Daoy (cell line): ENCODE measurements at regions not wholly inside any gene's neighbourhood (a gene's known extent, or its start where the extent isn't known, plus 50 kb on each side); places are given as distances from the start of the nearest gene placed in this dataset.
"Not testable (repeated sequence)": the region's sequence is repeated elsewhere in the genome, so short reads cannot be mapped to it uniquely, and the experiment has no call there.

Source experiments
- DNase-seq: peaks from one replicate; pipeline ENCODE4 v3.0.0-alpha.2; 2015; ENCODE audit warnings: low read depth

DNA sequence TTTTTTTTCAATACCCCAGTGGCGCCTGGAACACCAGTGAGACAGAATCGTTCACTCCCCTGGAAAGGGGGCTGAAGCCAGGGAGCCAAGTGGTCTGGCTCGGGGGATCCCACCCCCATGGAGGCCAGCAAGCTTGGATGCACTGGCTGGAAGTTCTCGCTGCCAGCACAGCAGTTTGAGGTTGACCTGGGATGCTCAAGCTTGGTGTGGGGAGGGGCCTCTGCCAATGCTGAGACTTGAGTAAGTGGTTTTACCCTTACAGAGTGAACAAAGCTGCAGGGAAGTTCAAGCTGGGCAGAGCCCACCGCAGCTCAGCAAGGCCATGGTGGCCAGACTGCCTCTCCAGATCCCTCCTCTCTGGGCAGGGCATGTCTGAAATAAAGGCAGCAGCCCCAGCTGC, 276.2 kb upstream of the CNTN6 start:
- DNase-seq, result no peak

- no peak for DNase-seq
Observed at GRCh38 chr3:834679-835078, 258.1 kb upstream of the CNTN6 start.

DNA sequence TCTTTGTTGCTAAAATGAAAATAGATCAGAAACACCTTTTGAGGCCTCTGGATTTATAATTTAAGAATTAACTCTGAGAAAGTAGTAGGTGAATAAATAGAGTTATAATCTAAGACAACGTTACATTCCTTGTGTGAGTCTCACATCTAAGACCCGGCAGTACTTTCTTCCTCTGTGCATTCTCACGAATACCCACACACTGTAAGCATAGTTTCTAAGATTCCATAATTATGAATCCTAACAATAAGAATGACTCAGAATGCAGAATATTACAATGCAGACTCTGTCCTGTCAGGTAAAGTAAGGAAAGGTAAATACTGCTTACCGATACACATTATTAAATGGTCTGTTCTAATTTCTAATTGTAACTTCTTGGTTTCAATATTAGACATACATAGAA, 257.7 kb upstream of the CNTN6 start:
- no peak for DNase-seq

- DNase-seq, result no peak
Observed at GRCh38 chr3:839981-840380, 252.8 kb upstream of the CNTN6 start.

GRCh38 chr3:851098-851790, 241.6 kb upstream of the CNTN6 start:
- DNase-seq, result no peak

DNA sequence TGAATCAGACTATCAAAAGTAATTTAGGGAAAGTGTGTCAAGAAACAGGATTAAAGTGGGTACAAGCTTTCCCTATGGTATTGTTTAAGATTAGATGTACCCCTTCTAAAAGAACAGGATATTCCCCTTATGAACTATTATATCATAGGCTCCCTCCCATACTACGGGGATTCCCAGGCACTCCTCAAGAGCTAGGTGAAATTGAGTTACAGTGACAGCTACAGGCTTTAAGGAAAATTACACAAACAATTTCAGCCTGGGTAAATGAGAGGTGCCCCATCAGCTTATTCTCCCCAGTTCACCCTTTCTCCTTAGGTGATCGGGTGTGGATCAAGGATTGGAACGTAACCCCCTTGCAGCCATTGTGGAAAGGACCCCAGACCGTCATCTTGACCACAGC, 240.8 kb upstream of the CNTN6 start:
- no peak for DNase-seq

- DNase-seq, result no peak
Observed at GRCh38 chr3:853489-853888, 239.3 kb upstream of the CNTN6 start.

DNA sequence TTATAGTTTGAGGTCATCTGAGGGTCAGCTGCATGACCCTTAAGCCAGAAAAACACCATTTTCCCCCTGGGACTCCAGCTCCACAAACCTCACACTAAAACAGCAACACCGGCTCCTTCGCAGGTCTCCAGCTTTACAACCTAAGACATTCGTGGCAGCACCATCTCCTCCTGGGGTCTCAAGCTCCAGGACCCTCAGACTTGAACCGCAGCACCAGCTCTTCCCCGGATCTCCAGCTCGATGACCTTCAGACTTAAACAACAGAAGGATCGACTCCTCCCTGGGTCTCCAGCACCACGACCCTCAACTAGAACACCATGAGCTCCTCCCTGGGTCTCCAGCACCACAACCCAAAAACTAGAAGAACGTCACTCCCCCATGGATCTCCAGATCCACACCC, 233.7 kb upstream of the CNTN6 start:
- DNase-seq, result no peak

DNA sequence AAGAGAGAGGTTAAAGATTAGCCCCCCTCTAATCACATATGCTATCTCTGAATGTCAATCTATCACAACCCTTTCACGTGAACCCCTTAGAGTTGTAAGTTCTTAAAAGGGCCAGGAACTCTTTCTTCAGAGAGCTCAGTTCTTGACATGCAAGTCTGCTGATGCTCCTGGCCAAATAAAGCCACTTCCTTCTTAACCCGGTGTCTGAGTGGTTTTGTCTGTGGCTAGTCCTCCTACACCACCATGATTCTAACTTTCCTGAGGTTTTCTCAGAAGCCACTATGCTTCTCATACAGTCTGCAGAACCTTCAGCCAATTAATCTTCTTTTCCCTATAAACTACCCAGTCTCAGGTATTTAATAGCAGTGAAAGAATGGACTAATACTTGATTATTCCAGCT, 231.1 kb upstream of the CNTN6 start:
- DNase-seq, result no peak

- DNase-seq, result no peak
Observed at GRCh38 chr3:869269-869668, 223.6 kb upstream of the CNTN6 start.

- no peak for DNase-seq
Observed at GRCh38 chr3:869734-870133, 223.1 kb upstream of the CNTN6 start.

- DNase-seq, result no peak
Observed at GRCh38 chr3:871651-872050, 221.2 kb upstream of the CNTN6 start.

- DNase-seq, result no peak
Observed at GRCh38 chr3:877001-877400, 215.8 kb upstream of the CNTN6 start.

GRCh38 chr3:878746-879145, 214.1 kb upstream of the CNTN6 start:
- DNase-seq, result no peak

DNA sequence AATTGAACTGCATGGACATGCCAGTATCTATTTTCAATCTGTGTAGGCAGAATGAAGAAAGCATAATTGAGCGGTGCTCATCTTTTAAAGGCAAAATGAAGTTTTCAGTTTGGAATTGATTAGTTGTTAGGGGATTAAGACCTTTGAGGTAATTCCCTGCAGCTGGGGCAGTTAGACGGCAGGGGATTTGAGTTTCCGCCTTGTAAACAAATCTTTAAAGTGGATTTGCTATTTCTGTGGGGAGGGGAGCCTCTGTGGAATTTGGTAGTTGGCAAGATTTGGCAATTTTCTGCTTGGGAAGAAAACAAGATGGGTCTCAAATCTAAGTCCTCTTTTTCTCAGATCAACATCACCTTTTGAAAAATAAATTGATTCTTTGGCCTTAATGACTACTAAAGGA, 212.5 kb upstream of the CNTN6 start:
- DNase-seq, result no peak

GRCh38 chr3:882533-882932, 210.3 kb upstream of the CNTN6 start:
- no peak for DNase-seq

- DNase-seq, result no peak
Observed at GRCh38 chr3:901953-902778, 190.7 kb upstream of the CNTN6 start.

DNA sequence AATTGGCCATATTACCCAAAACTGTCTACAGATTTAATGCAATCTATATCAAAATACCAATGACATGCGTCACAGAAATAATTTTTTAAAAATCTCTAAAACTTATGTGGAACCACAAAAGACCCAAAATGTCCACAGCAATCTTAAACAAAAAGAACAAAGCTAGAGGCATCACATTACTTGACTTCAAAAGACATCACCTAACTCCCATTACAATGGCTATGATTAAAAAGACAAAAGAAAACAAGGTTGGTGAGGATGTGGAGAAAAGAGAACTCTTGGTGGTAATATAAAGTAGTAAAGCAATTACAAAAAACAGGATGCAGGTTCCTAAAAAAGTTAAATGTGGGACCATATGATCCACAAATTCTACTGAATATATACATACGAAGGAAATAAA, 187.6 kb upstream of the CNTN6 start:
- DNase-seq, result no peak

DNA sequence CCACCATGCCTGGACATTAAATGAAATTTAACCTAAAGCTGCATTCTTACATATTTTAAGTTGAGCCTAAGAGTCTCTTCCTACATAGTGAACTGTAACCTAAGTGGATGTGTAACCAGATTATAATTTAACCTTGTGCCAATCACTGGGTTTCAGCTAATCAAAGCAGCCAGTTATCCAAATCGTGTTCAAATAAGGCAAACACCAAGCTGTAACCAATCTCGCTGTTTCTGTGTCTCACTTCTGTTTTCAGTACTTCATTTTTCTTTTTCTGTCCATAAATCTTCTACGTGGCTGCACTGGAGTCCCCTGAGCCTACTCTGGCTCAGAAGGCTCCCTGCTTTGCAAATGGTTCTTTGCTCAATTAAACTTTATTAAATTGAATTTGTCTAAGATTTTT, 186.1 kb upstream of the CNTN6 start:
- no peak for DNase-seq

DNA sequence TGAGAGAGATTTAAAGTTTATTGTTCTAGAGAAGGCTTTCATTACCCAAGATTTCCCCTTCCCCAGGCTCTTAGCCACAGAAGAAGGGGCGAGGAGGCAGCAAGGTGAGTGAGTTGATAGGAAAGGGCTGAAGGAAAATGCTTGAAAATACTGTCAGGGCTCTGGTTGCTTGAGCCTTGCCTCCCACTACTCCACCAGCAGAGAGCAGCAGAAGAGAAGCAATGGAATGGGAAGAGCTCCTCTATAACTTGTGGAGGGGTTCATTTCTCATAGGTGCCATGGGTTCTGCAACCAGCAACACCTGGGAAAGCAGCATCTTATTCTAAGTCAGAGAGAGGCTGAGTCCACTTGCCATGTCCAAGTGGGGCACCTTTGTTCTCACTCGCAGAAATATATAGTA, 184.0 kb upstream of the CNTN6 start:
- DNase-seq, result no peak

GRCh38 chr3:912717-913116, 180.1 kb upstream of the CNTN6 start:
- not testable (repeated sequence) for DNase-seq

DNA sequence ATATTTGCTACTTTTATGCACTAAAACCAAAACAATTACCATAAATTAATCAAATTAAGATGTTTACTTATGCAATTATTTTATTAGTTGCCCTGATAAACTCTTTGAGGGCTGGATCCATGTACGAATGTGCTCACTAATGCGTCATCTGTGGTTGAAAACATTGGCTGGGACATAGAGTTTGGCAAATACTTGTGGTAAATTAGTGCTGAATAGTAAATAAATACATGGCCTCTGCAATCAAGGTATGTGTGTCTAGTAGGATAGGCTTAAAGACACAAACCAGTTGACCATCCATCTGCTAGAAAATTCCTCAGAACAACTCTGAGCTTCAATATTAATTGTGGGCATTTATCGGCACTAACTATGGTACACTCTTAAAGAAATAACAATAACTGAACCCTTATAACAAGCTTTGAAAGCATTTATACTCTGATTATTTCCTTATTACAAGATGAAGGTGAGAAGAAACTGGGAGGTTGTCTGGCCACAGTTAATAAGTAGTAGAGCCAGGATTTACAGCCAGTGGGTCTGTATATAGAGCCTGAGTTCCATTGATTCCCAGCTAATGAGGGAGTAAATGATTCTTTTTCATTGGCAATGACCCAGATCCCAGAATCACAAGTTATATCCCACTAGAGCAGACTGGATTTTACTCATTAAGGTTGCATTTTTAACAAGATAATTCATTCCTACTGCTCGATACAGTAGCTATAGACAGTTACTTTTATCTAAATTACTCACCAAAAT, 169.5 kb upstream of the CNTN6 start:
- DNase-seq, result no peak

- no peak for DNase-seq
Observed at GRCh38 chr3:930866-931265, 162.0 kb upstream of the CNTN6 start.
